Heart left ventricle (tissue), 16 donors: ENCODE measurements at regions not wholly inside any gene's neighbourhood (a gene's known extent, or its start where the extent isn't known, plus 50 kb on each side); places are given as distances from the start of the nearest gene placed in this dataset.

Experiments
- ATAC-seq, 4 donors: fragments of 200-7000 bp; cut with Tn5 transposase; one replicate each; pipeline ENCODE4 v1.9.1; 2020 to 2022; ENCODE audit warnings: moderate library complexity in 4 of 4, mild to moderate bottlenecking in 3 of 4, moderate number of reproducible peaks in 1 of 4
- DNase-seq, 5 donors: peaks; one replicate each; pipeline ENCODE4 v3.0.0-alpha.2; 2020
- H3K27ac ChIP-seq, 12 donors: fragments of 200-600 bp; sonication (generic) in 4 of 12; one replicate each; pipeline versions ENCODE4 v1.5.0 to v1.8.0; 2016 to 2022; ENCODE audit warnings: mild to moderate bottlenecking in 2 of 12
- H3K27me3 ChIP-seq, 9 donors: fragments of 200-600 bp; sonication (generic) in 2 of 9; one replicate each; pipeline versions ENCODE4 v1.5.1 to v1.8.0; 2016 to 2022; ENCODE audit warnings: mild to moderate bottlenecking in 3 of 9
- H3K36me3 ChIP-seq, 9 donors: fragments of 200-600 bp; sonication (generic) in 2 of 9; one replicate each; pipeline versions ENCODE4 v1.5.0 to v1.8.0; 2018 to 2022; ENCODE audit warnings: mild to moderate bottlenecking in 2 of 9
- H3K4me1 ChIP-seq, 12 donors: fragments of 200-600 bp; sonication (generic) in 4 of 12; one replicate each; pipeline versions ENCODE4 v1.5.0 to v1.8.0; 2016 to 2022; ENCODE audit warnings: mild to moderate bottlenecking in 3 of 12
- H3K4me3 ChIP-seq, 12 donors: fragments of 200-600 bp; sonication (generic) in 4 of 12; one replicate each; pipeline versions ENCODE4 v1.5.0 to v1.8.0; 2017 to 2022; ENCODE audit warnings: mild to moderate bottlenecking in 9 of 12, moderate library complexity in 4 of 12
- H3K9me3 ChIP-seq, 12 donors: fragments of 200-600 bp; sonication (generic) in 4 of 12; one replicate each; pipeline versions ENCODE4 v1.5.0 to v1.8.0; 2016 to 2022; ENCODE audit warnings: mild to moderate bottlenecking in 1 of 12
- POLR2A ChIP-seq, 2 donors: fragments of 450-650 bp; IDR thresholded peaks; one replicate each; pipeline ENCODE4 v1.6.1; 2017; ENCODE audit warnings: antibody characterized with exemption in 2 of 2, mild to moderate bottlenecking in 2 of 2, moderate library complexity in 2 of 2
- WGBS, 4 donors: extraction: QIAGEN DNeasy Blood & Tissue Kit in 2 of 4; methylation state at CpG; one replicate each; pipeline versions ENCODE4 v1.1.5 to v1.1.7; 2013 to 2018; 5-methylcytosine and 5-hydroxymethylcytosine counted together
- intact Hi-C, 10 donors: fragments of 100-400 bp; cut with DNase I; formaldehyde crosslinking; loops; one replicate each; pipeline versions ENCODE4 v1.11.1 to v1.14.2; 2022
- TF ChIP-seq, protein P1 (sequence below), 12 donors: fragments of 200-600 bp; sonication (generic) in 4 of 12; IDR thresholded peaks; one replicate each; pipeline versions ENCODE4 v1.5.0 to v1.8.0; 2018 to 2022; ENCODE audit warnings: antibody characterized with exemption in 12 of 12, mild to moderate bottlenecking in 5 of 12
- donor health status: ischemic (EF 13 %, LVEDD 7.1; RV severe dilation, severe dysfunction).
- donor health status: healthy with polysubstance abuse.
- donor health status: DM: no; HTN: yes; CAD: no.
- donor health status: DM: no; HTN: no; CAD: no.
- donor health status: ischemic (EF 25% LVEDD 6.9; RV normal size, moderate dysfunction).
- donor health status: ischemic (EF 25% LVEDD 5.7; RV mildly dilated, moderate dysfunction).
- donor health status: healthy.
- donor health status: DM: yes; HTN: yes; CAD: no.
- donor health status: ischemic (EF 35%, LVEDD 5.7; RV mildly dilated, moderate dysfunction).
- donor health status: nonischemic (EF 11% LVEDD 7.7; RV severe dilation, severe dysfunction).
- donor health status: DM: yes; HTN: yes; CAD: no.
- donor health status: PGD.
- donor health status: ischemic (EF 29% LVEDD 5.4; RV normal size, mild dysfunction).
- donor health status: nonischemic (EF 23%, LVEDD 6.1; RV moderate dilation, normal function).

DNA sequence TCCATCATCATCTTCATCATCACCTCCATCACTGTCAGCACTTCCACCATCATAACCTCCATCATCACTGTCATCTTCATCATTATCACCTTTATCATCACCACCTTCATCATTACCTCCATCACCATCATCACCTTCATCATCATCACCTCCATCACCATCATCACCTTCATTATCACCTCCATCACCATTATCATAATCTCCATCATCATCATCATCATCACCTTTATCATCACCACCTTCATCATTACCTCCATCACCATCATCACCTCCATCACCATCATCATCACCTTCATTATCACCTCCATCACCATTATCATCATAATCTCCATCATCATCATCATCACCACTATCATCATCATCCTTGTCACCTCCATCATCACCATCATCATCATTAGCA lies 309.7 kb downstream of the HAPSTR1 start:
- Histone ChIP-seq H3K4me3 (no peak overlapping the region), H3K27me3 (no peaks in the 10 kb centered on the region), H3K27ac (no peak overlapping the region), H3K36me3 (no peaks in the 10 kb centered on the region), H3K4me1 (no peaks in the 10 kb centered on the region), H3K9me3 (peaks cover 0 to 3% (median 0%) of the 10 kb centered on the region in 12 donors)
- TF ChIP-seq, protein P1, sequence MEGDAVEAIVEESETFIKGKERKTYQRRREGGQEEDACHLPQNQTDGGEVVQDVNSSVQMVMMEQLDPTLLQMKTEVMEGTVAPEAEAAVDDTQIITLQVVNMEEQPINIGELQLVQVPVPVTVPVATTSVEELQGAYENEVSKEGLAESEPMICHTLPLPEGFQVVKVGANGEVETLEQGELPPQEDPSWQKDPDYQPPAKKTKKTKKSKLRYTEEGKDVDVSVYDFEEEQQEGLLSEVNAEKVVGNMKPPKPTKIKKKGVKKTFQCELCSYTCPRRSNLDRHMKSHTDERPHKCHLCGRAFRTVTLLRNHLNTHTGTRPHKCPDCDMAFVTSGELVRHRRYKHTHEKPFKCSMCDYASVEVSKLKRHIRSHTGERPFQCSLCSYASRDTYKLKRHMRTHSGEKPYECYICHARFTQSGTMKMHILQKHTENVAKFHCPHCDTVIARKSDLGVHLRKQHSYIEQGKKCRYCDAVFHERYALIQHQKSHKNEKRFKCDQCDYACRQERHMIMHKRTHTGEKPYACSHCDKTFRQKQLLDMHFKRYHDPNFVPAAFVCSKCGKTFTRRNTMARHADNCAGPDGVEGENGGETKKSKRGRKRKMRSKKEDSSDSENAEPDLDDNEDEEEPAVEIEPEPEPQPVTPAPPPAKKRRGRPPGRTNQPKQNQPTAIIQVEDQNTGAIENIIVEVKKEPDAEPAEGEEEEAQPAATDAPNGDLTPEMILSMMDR (IDR thresholded peaks at IDR 0.05) = no peak
- no peak for TF ChIP-seq POLR2A (IDR thresholded peaks at IDR 0.05)
- no peak for DNase-seq
- no peak for ATAC-seq
- intact Hi-C loops = no loop called here

DNA sequence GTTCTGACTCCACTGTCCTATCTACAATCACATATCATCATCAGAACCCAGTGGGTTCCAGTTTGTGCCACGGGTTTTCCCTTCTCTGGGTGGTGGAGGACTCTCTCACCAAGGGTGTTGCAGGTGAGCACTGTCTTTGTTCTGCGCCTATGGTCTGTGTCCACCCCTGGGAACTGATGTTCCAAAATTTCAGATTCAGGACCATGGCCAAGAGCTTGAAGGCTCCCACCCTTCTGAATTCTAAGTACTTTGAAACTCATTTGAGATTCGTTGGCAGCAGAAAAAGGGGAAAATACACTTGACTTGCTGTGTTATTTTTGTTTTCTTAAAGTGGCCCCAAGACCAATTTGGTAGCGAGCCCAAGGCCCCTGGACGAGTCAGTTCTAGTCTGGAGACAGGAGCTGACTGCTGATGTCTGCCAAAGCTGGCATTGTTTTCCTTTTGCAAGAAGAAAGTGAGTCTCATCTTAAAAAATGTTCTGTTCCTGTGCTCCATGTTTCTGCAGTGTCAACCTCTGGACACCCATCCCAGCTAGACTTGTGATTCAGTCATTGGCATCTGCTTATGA lies 310.9 kb downstream of the HAPSTR1 start:
- H3K9me3 ChIP-seq = peaks cover 0 to 5% (median 0%) of the 10 kb centered on the region in 12 donors
- H3K36me3 ChIP-seq = no peaks in the 10 kb centered on the region
- DNase-seq (no peak), ATAC-seq (no peak)
- H3K27ac ChIP-seq = no peak overlapping the region
- 62 to 66% (median 64%) methylated on average over 5 of the region's 5 CpGs for WGBS, 4 donors
- H3K4me1 ChIP-seq = no peaks in the 10 kb centered on the region
- TF ChIP-seq, protein P1 (IDR thresholded peaks at IDR 0.05) = no peak
- TF ChIP-seq POLR2A (IDR thresholded peaks at IDR 0.05) = no peak
- H3K27me3 ChIP-seq = no peaks in the 10 kb centered on the region
- intact Hi-C loops = no loop called here
- no peak overlapping the region for H3K4me3 ChIP-seq

DNA sequence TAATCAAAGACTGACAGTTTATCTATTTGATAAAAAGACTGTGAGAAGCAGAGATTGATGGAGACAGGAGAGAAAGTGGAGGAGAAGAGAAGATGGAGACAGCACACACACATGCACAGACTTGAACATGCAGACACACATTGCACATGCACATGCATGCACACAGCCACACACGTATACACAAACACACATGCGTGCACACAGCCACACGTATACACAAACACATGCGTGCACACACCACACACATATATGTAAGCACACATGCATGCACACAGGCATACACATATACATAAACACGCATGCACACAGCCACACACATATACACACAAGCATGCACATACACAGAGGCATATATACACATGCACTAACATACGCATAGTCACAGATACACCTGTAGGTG lies 313.4 kb downstream of the HAPSTR1 start:
- Histone ChIP-seq H3K27me3 (no peaks in the 10 kb centered on the region), H3K27ac (no peak overlapping the region), H3K36me3 (no peaks in the 10 kb centered on the region), H3K4me3 (no peak overlapping the region), H3K4me1 (peaks cover 0 to 5% (median 0%) of the 10 kb centered on the region in 12 donors), H3K9me3 (peaks cover 0 to 5% (median 0%) of the 10 kb centered on the region in 12 donors)
- intact Hi-C loops = no loop called here
- TF ChIP-seq POLR2A (IDR thresholded peaks at IDR 0.05) = no peak
- TF ChIP-seq, protein P1 (IDR thresholded peaks at IDR 0.05) = no peak
- ATAC-seq (no peak), DNase-seq (no peak)
- WGBS, 4 donors = 92 to 98% (median 96%) methylated on average over 6 of the region's 6 CpGs

DNA sequence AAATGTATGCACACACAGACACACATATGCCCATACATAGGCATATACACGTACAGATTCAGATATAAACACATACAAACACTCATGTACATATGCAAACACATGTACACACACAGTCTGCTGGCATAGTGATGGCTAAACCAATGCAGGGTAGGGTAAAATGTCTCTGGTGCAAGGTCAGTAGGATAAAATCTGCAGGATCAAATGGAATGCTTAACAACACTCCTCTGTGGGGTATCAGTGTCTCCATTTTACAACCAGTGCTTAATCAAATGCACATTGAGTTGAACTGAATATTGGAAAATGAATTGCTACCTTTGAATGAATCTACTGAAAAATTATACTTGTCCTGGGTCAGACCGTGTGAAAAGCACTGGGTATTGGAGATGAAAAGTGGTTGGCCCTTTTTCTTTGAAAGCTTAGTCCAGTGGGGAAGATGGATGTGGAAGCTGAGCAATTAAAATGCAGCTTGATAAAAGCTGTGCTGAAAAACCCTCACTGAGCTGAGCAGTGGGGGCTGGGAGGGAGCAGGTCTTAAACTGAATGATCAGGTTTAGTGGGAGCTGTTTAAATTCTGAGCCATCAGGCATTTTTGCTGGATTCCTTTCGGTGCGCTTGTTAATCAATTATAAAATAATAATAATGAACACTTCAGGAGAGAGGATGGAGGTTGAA lies 314.7 kb downstream of the HAPSTR1 start:
- no peak for ATAC-seq
- intact Hi-C loops = no loop called here
- Histone ChIP-seq H3K4me3 (no peak overlapping the region), H3K36me3 (no peaks in the 10 kb centered on the region), H3K27ac (no peak overlapping the region), H3K27me3 (no peaks in the 10 kb centered on the region), H3K4me1 (peaks cover 0 to 5% (median 0%) of the 10 kb centered on the region in 12 donors), H3K9me3 (peaks cover 0 to 5% (median 0%) of the 10 kb centered on the region in 12 donors)
- no peak for TF ChIP-seq POLR2A (IDR thresholded peaks at IDR 0.05)
- TF ChIP-seq, protein P1 (IDR thresholded peaks at IDR 0.05) = no peak
- WGBS, 4 donors = 75 to 82% (median 79%) methylated on average over 4 of the region's 4 CpGs
- DNase-seq = no peak
